Adrenal gland (tissue), 5 donors: ENCODE measurements at regions not wholly inside any gene's neighbourhood (a gene's known extent, or its start where the extent isn't known, plus 50 kb on each side); places are given as distances from the start of the nearest gene placed in this dataset.

ENCODE experiments used
- POLR2A ChIP-seq, 2 donors: fragments of 450-650 bp; IDR thresholded peaks; one replicate each; pipeline ENCODE4 v1.6.1; 2017; ENCODE audit warnings: antibody characterized with exemption in 2 of 2, mild to moderate bottlenecking in 2 of 2, moderate library complexity in 1 of 2
- TF ChIP-seq, protein P1 (sequence below), 6 experiments: fragments of 450-650 bp in 4 of 6; fragments of 200-600 bp in 2 of 6; sonication (generic) in 1 of 6; IDR thresholded peaks; 1 replicate in 5 of 6; 2 replicates in 1 of 6; pipeline versions ENCODE4 v1.5.1 to v1.8.0; 2016 to 2021; ENCODE audit warnings: antibody characterized with exemption in 6 of 6, mild to moderate bottlenecking in 2 of 6, moderate library complexity in 1 of 6
- donor health status: DM: no; HTN: no; CAD: no.

DNA sequence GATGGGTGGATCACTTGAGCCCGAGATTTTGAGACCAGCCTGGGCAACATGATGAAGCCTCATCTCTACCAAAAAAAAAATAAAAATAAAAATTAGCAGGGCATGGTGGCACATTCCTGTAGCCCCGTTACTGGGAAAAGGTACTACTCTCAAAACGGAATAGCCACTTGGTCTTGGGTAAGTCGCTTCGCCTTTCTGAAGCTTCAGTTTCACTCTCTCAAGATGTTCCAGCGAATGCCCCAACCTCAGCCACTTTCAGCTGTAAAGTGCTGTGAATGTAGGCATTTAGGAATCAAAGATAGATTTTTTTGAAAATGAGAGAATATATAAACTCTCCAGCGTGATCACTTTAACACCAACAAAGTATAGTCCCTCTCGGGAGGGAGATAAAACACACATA is 154.1 kb upstream of the HS3ST3A1 start:
- TF ChIP-seq, protein P1, sequence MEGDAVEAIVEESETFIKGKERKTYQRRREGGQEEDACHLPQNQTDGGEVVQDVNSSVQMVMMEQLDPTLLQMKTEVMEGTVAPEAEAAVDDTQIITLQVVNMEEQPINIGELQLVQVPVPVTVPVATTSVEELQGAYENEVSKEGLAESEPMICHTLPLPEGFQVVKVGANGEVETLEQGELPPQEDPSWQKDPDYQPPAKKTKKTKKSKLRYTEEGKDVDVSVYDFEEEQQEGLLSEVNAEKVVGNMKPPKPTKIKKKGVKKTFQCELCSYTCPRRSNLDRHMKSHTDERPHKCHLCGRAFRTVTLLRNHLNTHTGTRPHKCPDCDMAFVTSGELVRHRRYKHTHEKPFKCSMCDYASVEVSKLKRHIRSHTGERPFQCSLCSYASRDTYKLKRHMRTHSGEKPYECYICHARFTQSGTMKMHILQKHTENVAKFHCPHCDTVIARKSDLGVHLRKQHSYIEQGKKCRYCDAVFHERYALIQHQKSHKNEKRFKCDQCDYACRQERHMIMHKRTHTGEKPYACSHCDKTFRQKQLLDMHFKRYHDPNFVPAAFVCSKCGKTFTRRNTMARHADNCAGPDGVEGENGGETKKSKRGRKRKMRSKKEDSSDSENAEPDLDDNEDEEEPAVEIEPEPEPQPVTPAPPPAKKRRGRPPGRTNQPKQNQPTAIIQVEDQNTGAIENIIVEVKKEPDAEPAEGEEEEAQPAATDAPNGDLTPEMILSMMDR (IDR thresholded peaks at IDR 0.05): no peak
- no peak for TF ChIP-seq POLR2A (IDR thresholded peaks at IDR 0.05)
